ENCODE measurements at regions not wholly inside any gene's neighbourhood (a gene's known extent, or its start where the extent isn't known, plus 50 kb on each side); places are given as distances from the start of the nearest gene placed in this dataset.

DNA sequence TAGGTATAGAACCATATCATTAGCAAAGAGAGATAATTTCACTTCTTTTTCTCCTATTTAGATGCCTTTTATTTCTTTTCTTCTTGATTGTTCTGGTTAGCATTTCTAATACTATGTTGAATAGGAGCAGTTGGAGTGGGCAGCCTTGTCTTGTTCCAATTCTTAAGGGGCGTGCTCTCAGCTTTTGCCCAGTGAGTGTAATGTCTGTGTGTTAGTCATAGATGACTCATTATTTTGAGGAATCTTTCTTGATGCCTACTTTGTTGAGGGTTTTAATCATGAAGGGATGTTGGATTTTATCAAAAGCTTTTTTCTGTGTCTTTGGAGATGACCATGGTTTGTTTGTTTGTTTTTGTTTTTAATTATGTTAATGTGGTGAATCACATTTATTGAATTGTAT is 1453.1 kb upstream of the SLC39A10 start:
- Histone ChIP-seq H2AFZ (ENCODE audit: low read depth, low read length, poor library complexity, severe bottlenecking) (peak overlapping the region; percentile 74), H3K4me1 (ENCODE audit: control insufficient read depth in 1 of 2, insufficient read depth in 2 of 2, low read length in 2 of 2) (peaks cover 0 to 9% of the 10 kb centered on the region in 2 experiments; a peak in 2 of 4 replicates), H3K9me2 (ENCODE audit: insufficient read depth) (no peaks in the 10 kb centered on the region), H3K9me3 (ENCODE audit: control insufficient read depth in 1 of 2, insufficient read depth in 1 of 2, low read depth in 1 of 2, low read length in 2 of 2) (no peaks in the 10 kb centered on the region), H4K20me1 (ENCODE audit: insufficient read depth) (no peaks in the 10 kb centered on the region), H3K79me2 (ENCODE audit: insufficient read depth, low read length) (no peaks in the 10 kb centered on the region), H3K9ac (ENCODE audit: low read length) (no peak overlapping the region), H3K27ac (ENCODE audit: low read depth, low read length) (no peak overlapping the region), H3K27me3 (ENCODE audit: insufficient read depth, low read length) (no peaks in the 10 kb centered on the region), H3K4me2 (ENCODE audit: low read length) (peak overlapping the region; percentile 8; the same call in 1 of the 2 replicates), H3K36me3 (ENCODE audit: control insufficient read depth in 1 of 2, insufficient read depth in 2 of 2, low read length in 2 of 2) (no peaks in the 10 kb centered on the region), H3K4me3 (replicated peaks in 1 of 2; ENCODE audit: low read depth in 1 of 2, low read length in 2 of 2) (no peak overlapping the region)
- CTCF ChIA-PET: no interaction called here
- DNase-seq (ENCODE audit: low read depth, low spot score) (peak; percentile 27), ATAC-seq (peak; percentile 67)
- no peak for TF ChIP-seq POLR2AphosphoS5 (IDR thresholded peaks at IDR 0.05; ENCODE audit: low read depth, low read length)
- no peak for TF ChIP-seq EZH2phosphoT487 (IDR thresholded peaks at IDR 0.05; ENCODE audit: borderline replicate concordance)
- 0 out of 2 replicates have a peak, but pooled peaks have one; percentile 16 for TF ChIP-seq SP1 (IDR thresholded peaks at IDR 0.05; ENCODE audit: low read depth)
- no peak for TF ChIP-seq YY1 (IDR thresholded peaks at IDR 0.05; ENCODE audit: extremely low read depth, insufficient replicate concordance, low read depth, low read length)
- peak; percentile 78 for TF ChIP-seq FOSL1 (IDR thresholded peaks at IDR 0.05; ENCODE audit: low read depth)
- TF ChIP-seq JUND (IDR thresholded peaks at IDR 0.05): peak; percentile 63
- no peak for TF ChIP-seq ATF3 (IDR thresholded peaks at IDR 0.05)
- no TSS peak for BruUV-seq (replicated peaks)
- RAD21 ChIA-PET (ENCODE audit: low non-redundant PET in 1 of 2, low total read pairs in 2 of 2, uncharacterized antibody in 2 of 2, unreplicated experiment in 2 of 2): no interaction called here
- POLR2A ChIA-PET: no interaction called here
- intact Hi-C loops (cut with micrococcal nuclease): no loop called here

GRCh38 chr2:194182888-194183287 is 1474.1 kb upstream of the SLC39A10 start:
- ChIA-PET RAD21 (ENCODE audit: low non-redundant PET in 1 of 2, low total read pairs in 2 of 2, uncharacterized antibody in 2 of 2, unreplicated experiment in 2 of 2) (no interaction called here), CTCF (no interaction called here), POLR2A (no interaction called here)
- no peak overlapping the region for H3K9ac ChIP-seq (ENCODE audit: low read length)
- H3K9me2 ChIP-seq (ENCODE audit: insufficient read depth): no peaks in the 10 kb centered on the region
- no peak overlapping the region for H3K4me2 ChIP-seq (ENCODE audit: low read length)
- H3K79me2 ChIP-seq (ENCODE audit: insufficient read depth, low read length): no peaks in the 10 kb centered on the region
- H3K4me3 ChIP-seq (replicated peaks in 1 of 2; ENCODE audit: low read depth in 1 of 2, low read length in 2 of 2): no peak overlapping the region
- H4K20me1 ChIP-seq (ENCODE audit: insufficient read depth): no peaks in the 10 kb centered on the region
- no TSS peak for BruUV-seq (replicated peaks)
- H3K36me3 ChIP-seq (ENCODE audit: control insufficient read depth in 1 of 2, insufficient read depth in 2 of 2, low read length in 2 of 2): no peaks in the 10 kb centered on the region
- DNase-seq (ENCODE audit: low read depth, low spot score): no peak
- H3K4me1 ChIP-seq (ENCODE audit: control insufficient read depth in 1 of 2, insufficient read depth in 2 of 2, low read length in 2 of 2): no peaks in the 10 kb centered on the region
- H2AFZ ChIP-seq (ENCODE audit: low read depth, low read length, poor library complexity, severe bottlenecking): peak overlapping the region; percentile 39
- no peak overlapping the region for H3K27ac ChIP-seq (ENCODE audit: low read depth, low read length)
- no peaks in the 10 kb centered on the region; a peak in 1 of 4 replicates for H3K9me3 ChIP-seq (ENCODE audit: control insufficient read depth in 1 of 2, insufficient read depth in 1 of 2, low read depth in 1 of 2, low read length in 2 of 2)
- no peak for ATAC-seq
- H3K27me3 ChIP-seq (ENCODE audit: insufficient read depth, low read length): no peaks in the 10 kb centered on the region
- intact Hi-C loops (cut with micrococcal nuclease): no loop called here
- TF ChIP-seq TCF7L2 (IDR thresholded peaks at IDR 0.05; ENCODE audit: borderline replicate concordance, extremely low read depth, insufficient read depth, insufficient read length) (no peak), ZNF274 (IDR thresholded peaks at IDR 0.05; ENCODE audit: low read depth, low read length) (no peak), ZFX (IDR thresholded peaks at IDR 0.05) (no peak), SP1 (IDR thresholded peaks at IDR 0.05; ENCODE audit: low read depth) (no peak), CEBPB (IDR thresholded peaks at IDR 0.05; ENCODE audit: low read depth) (no peak), EGR1 (IDR thresholded peaks at IDR 0.05; ENCODE audit: low read depth) (no peak), CBX3 (IDR thresholded peaks at IDR 0.05; ENCODE audit: low read depth) (no peak), YY1 (IDR thresholded peaks at IDR 0.05; ENCODE audit: extremely low read depth, insufficient replicate concordance, low read depth, low read length) (no peak), CTCF (IDR thresholded peaks at IDR 0.05 in 2 of 3, conservative IDR thresholded peaks at IDR 0.05 in 1 of 3; ENCODE audit: borderline replicate concordance in 1 of 3, insufficient read depth in 1 of 3, low read depth in 2 of 3, low read length in 2 of 3) (no peak), FOSL1 (IDR thresholded peaks at IDR 0.05; ENCODE audit: low read depth) (no peak), JUND (IDR thresholded peaks at IDR 0.05) (no peak), SIN3A (IDR thresholded peaks at IDR 0.05; ENCODE audit: low read depth) (no peak)
- TF ChIP-seq, protein P1, sequence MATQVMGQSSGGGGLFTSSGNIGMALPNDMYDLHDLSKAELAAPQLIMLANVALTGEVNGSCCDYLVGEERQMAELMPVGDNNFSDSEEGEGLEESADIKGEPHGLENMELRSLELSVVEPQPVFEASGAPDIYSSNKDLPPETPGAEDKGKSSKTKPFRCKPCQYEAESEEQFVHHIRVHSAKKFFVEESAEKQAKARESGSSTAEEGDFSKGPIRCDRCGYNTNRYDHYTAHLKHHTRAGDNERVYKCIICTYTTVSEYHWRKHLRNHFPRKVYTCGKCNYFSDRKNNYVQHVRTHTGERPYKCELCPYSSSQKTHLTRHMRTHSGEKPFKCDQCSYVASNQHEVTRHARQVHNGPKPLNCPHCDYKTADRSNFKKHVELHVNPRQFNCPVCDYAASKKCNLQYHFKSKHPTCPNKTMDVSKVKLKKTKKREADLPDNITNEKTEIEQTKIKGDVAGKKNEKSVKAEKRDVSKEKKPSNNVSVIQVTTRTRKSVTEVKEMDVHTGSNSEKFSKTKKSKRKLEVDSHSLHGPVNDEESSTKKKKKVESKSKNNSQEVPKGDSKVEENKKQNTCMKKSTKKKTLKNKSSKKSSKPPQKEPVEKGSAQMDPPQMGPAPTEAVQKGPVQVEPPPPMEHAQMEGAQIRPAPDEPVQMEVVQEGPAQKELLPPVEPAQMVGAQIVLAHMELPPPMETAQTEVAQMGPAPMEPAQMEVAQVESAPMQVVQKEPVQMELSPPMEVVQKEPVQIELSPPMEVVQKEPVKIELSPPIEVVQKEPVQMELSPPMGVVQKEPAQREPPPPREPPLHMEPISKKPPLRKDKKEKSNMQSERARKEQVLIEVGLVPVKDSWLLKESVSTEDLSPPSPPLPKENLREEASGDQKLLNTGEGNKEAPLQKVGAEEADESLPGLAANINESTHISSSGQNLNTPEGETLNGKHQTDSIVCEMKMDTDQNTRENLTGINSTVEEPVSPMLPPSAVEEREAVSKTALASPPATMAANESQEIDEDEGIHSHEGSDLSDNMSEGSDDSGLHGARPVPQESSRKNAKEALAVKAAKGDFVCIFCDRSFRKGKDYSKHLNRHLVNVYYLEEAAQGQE (IDR thresholded peaks at IDR 0.05; ENCODE audit: low read depth): no peak

Measured in HCT116 (cell line).